HepG2 (cell line): ENCODE measurements at regions not wholly inside any gene's neighbourhood (a gene's known extent, or its start where the extent isn't known, plus 50 kb on each side); places are given as distances from the start of the nearest gene placed in this dataset.

Source experiments
- ATAC-seq: fragments of 200-7000 bp; cut with Tn5 transposase; 3 replicates; pipeline ENCODE4 v1.9.1; 2020; ENCODE audit warnings: mild to moderate bottlenecking, moderate library complexity
- BruUV-seq: library from RNA; stranded (reverse); fragments of 400-500 nt; replicated peaks from 2 replicates; lab custom pipeline; 2021; lab: Mats Ljungman, UMichigan
- CTCF ChIA-PET: fragments of 300-600 bp; formaldehyde crosslinking; extraction: SDS; loops from one replicate; lab custom pipeline; 2021; ENCODE audit warnings: low total read pairs, inconsistent platforms, low intra/inter-chr PET ratio; lab: Yijun Ruan, JAX
- POLR2A ChIA-PET: fragments of 350-600 bp; sonication (Branson Sonifier 250); formaldehyde crosslinking; loops from one replicate; lab custom pipeline; 2020; ENCODE audit warnings: antibody characterized with exemption, inconsistent platforms; lab: Yijun Ruan, JAX
- DNase-seq: peaks from one replicate; pipeline ENCODE4 v3.0.0-alpha.2; 2015; ENCODE audit warnings: low spot score
- FAIRE-seq: peaks from 3 replicates; lab custom pipeline; 2011; peaks lifted over from hg19 to GRCh38; lab: Jason Lieb, UNC
- H2AFZ ChIP-seq: one replicate; pipeline ENCODE4 v1.6.1; 2011; ENCODE audit warnings: low read length, inconsistent platforms
- H3K27ac ChIP-seq: fragments of 300-600 bp; 3 replicates; pipeline ENCODE4 v1.8.0; 2011; ENCODE audit warnings: mixed run types, mild to moderate bottlenecking, mixed read lengths, low read length, inconsistent platforms; ENCODE audit not compliant: insufficient read depth; ENCODE audit errors: extremely low read length
- H3K27me3 ChIP-seq, 2 experiments: fragments of 200-600 bp in 1 of 2; 2 replicates in 1 of 2; 3 replicates in 1 of 2; pipeline versions ENCODE4 v1.6.0 to v1.8.0; 2011; ENCODE audit warnings: low read length in 2 of 2, mild to moderate bottlenecking in 2 of 2, moderate library complexity in 2 of 2, inconsistent platforms in 1 of 2; ENCODE audit not compliant: insufficient read depth in 2 of 2, control insufficient read depth in 1 of 2
- H3K36me3 ChIP-seq, 2 experiments: fragments of 200-600 bp in 1 of 2; replicated peaks in 1 of 2; 2 replicates in 1 of 2; 3 replicates in 1 of 2; pipeline versions ENCODE4 v1.5.1 to v1.8.0; 2011; ENCODE audit warnings: low read length in 2 of 2, inconsistent platforms in 1 of 2; ENCODE audit not compliant: insufficient read depth in 2 of 2, control insufficient read depth in 1 of 2
- H3K4me1 ChIP-seq: 2 replicates; pipeline ENCODE4 v1.5.1; 2012; ENCODE audit warnings: low read length, inconsistent platforms; ENCODE audit not compliant: insufficient read depth
- H3K4me2 ChIP-seq: 2 replicates; pipeline ENCODE4 v1.6.0; 2011; ENCODE audit warnings: low read depth, low read length, inconsistent platforms
- H3K4me3 ChIP-seq, 3 experiments: fragments of 200-600 bp in 1 of 3; sonication (generic), shearing (Covaris generic) in 1 of 3; replicated peaks in 1 of 3; 2 replicates each; pipeline ENCODE4 v1.5.1; 2011 to 2016; ENCODE audit warnings: low read length in 3 of 3, inconsistent platforms in 2 of 3, low read depth in 2 of 3, mild to moderate bottlenecking in 2 of 3, control low read depth in 1 of 3, mixed read lengths in 1 of 3; ENCODE audit not compliant: insufficient read depth in 1 of 3
- H3K79me2 ChIP-seq: one replicate; pipeline ENCODE4 v1.6.1; 2011; ENCODE audit warnings: low read length, inconsistent platforms; ENCODE audit not compliant: insufficient read depth
- H3K9ac ChIP-seq: 2 replicates; pipeline ENCODE4 v1.6.0; 2011; ENCODE audit warnings: mild to moderate bottlenecking, low read depth, low read length, inconsistent platforms; ENCODE audit not compliant: insufficient read depth
- H3K9me3 ChIP-seq: 2 replicates; pipeline ENCODE4 v1.5.1; 2012; ENCODE audit warnings: mild to moderate bottlenecking, low read length
- H4K20me1 ChIP-seq: 2 replicates; pipeline ENCODE4 v1.6.0; 2011; ENCODE audit warnings: inconsistent platforms, mild to moderate bottlenecking, low read length, moderate library complexity; ENCODE audit not compliant: insufficient read depth
- EEA1 ChIP-seq: sonication (generic); formaldehyde crosslinking; IDR thresholded peaks from 2 replicates; pipeline ENCODE4 v1.5.1; 2020; ENCODE audit warnings: mild to moderate bottlenecking, missing genetic modification reagents, borderline replicate concordance
- LRRFIP1 ChIP-seq: sonication (generic); formaldehyde crosslinking; conservative IDR thresholded peaks from 2 replicates; pipeline ENCODE4 v1.4.0; 2020; ENCODE audit warnings: missing genetic modification reagents
- PAF1 ChIP-seq: IDR thresholded peaks from 2 replicates; pipeline ENCODE4 v1.6.1; 2016; ENCODE audit warnings: missing genetic modification reagents, missing compliant biosample characterization
- SP1 ChIP-seq, 2 experiments: fragments of 450-650 bp in 1 of 2; sonication (generic) in 1 of 2; formaldehyde crosslinking in 1 of 2; IDR thresholded peaks; 2 replicates each; pipeline versions ENCODE4 v1.4.0 to v1.6.1; 2016 to 2020; ENCODE audit warnings: missing genetic modification reagents in 1 of 2
- THRA ChIP-seq: sonication (generic); formaldehyde crosslinking; IDR thresholded peaks from 2 replicates; pipeline ENCODE4 v1.4.0; 2020; ENCODE audit warnings: missing genetic modification reagents, borderline replicate concordance
- ZNF709 ChIP-seq: sonication (generic); formaldehyde crosslinking; IDR thresholded peaks from 2 replicates; pipeline ENCODE4 v1.5.0; 2020; ENCODE audit warnings: mild to moderate bottlenecking, missing genetic modification reagents
- WGBS: methylation state at CpG from one replicate; pipeline ENCODE4 v1.1.6; 2017; ENCODE audit warnings: low lambda C conversion rate; 5-methylcytosine and 5-hydroxymethylcytosine counted together
- in situ Hi-C: cut with HindIII; loops from 2 replicates; pipeline ENCODE4 v1.10.0; 2017; ENCODE audit warnings: low pct_unique_long_range_greater_than_20kb; ENCODE audit not compliant: extremely low pct_ligation_motif_present
- intact Hi-C: fragments of 100-400 bp; cut with micrococcal nuclease; formaldehyde crosslinking; loops from one replicate; pipeline ENCODE4 v1.10.0; 2022; ENCODE audit not compliant: unreplicated experiment

- Histone ChIP-seq H2AFZ (no peak overlapping the region), H3K4me3 (no peak overlapping the region), H4K20me1 (no peaks in the 10 kb centered on the region), H3K9ac (no peak overlapping the region), H3K4me2 (no peak overlapping the region), H3K36me3 (no peaks in the 10 kb centered on the region), H3K27me3 (no peaks in the 10 kb centered on the region), H3K27ac (no peak overlapping the region), H3K9me3 (no peaks in the 10 kb centered on the region), H3K79me2 (no peaks in the 10 kb centered on the region), H3K4me1 (no peaks in the 10 kb centered on the region)
- no peak for ATAC-seq
- no peak for DNase-seq
- CTCF ChIA-PET: no interaction called here
- intact Hi-C loops: no loop called here
- WGBS: 0% methylated on average over 1 of the region's 2 CpGs
- no TSS peak for BruUV-seq
- FAIRE-seq: no peak
- in situ Hi-C loops: no loop called here
- POLR2A ChIA-PET: no interaction called here
- TF ChIP-seq THRA: no peak
- TF ChIP-seq SP1 (IDR thresholded peaks at IDR 0.05): no peak
- TF ChIP-seq SP1 (CRISPR knock-in tag; IDR thresholded peaks at IDR 0.05): no peak
- TF ChIP-seq ZNF709: no peak
- TF ChIP-seq PAF1: no peak
- TF ChIP-seq LRRFIP1 (CRISPR knock-in tag): no peak
- TF ChIP-seq EEA1: no peak
Observed at GRCh38 chrY:15162211-15162610, 637.9 kb downstream of the NLGN4Y start.
